GM12892 (cell line): ENCODE measurements at regions not wholly inside any gene's neighbourhood (a gene's known extent, or its start where the extent isn't known, plus 50 kb on each side); places are given as distances from the start of the nearest gene placed in this dataset.

Experiments used
- POLR2A ChIP-seq: IDR thresholded peaks from 2 replicates; pipeline ENCODE4 v1.6.1; 2011; ENCODE audit warnings: low read depth, low read length, control low read depth
- POLR2AphosphoS5 ChIP-seq: IDR thresholded peaks from 2 replicates; pipeline ENCODE4 v1.6.1; 2011; ENCODE audit warnings: low read depth, low read length, control low read depth

GRCh38 chr18:22685788-22686187 lies 247.3 kb upstream of the RBBP8 start:
- TF ChIP-seq POLR2A (no peak), POLR2AphosphoS5 (no peak)
